Liver (tissue), 3 donors: ENCODE measurements at regions not wholly inside any gene's neighbourhood (a gene's known extent, or its start where the extent isn't known, plus 50 kb on each side); places are given as distances from the start of the nearest gene placed in this dataset.

ENCODE experiments used
- ATF3 ChIP-seq: IDR thresholded peaks from 2 replicates; pipeline ENCODE4 v1.6.1; 2016; ENCODE audit warnings: antibody characterized with exemption
- CTCF ChIP-seq: fragments of 150-350 bp; IDR thresholded peaks from 2 replicates; pipeline ENCODE4 v1.5.1; 2017; ENCODE audit warnings: improper control_type of control experiment, low read depth, low read length; ENCODE audit not compliant: missing input control
- FOXA1 ChIP-seq: IDR thresholded peaks from 2 replicates; pipeline ENCODE4 v1.6.1; 2016; ENCODE audit warnings: antibody characterized with exemption
- HNF4G ChIP-seq: IDR thresholded peaks from 2 replicates; pipeline ENCODE4 v1.6.1; 2016; ENCODE audit warnings: antibody characterized with exemption
- MAX ChIP-seq: IDR thresholded peaks from 2 replicates; pipeline ENCODE4 v1.6.1; 2016; ENCODE audit warnings: antibody characterized with exemption
- RXRA ChIP-seq, 2 donors: IDR thresholded peaks; 2 replicates each; pipeline ENCODE4 v1.6.1; 2017 to 2018; ENCODE audit warnings: antibody characterized with exemption in 2 of 2, mild to moderate bottlenecking in 1 of 2
- SP1 ChIP-seq: IDR thresholded peaks from 2 replicates; pipeline ENCODE4 v1.6.1; 2018; ENCODE audit warnings: antibody characterized with exemption, mild to moderate bottlenecking
- TF ChIP-seq, protein P1 (sequence below): IDR thresholded peaks from 2 replicates; pipeline ENCODE4 v1.6.1; 2016; ENCODE audit warnings: antibody characterized with exemption
- donor health status: healthy.
- donor health status: healthy.

DNA sequence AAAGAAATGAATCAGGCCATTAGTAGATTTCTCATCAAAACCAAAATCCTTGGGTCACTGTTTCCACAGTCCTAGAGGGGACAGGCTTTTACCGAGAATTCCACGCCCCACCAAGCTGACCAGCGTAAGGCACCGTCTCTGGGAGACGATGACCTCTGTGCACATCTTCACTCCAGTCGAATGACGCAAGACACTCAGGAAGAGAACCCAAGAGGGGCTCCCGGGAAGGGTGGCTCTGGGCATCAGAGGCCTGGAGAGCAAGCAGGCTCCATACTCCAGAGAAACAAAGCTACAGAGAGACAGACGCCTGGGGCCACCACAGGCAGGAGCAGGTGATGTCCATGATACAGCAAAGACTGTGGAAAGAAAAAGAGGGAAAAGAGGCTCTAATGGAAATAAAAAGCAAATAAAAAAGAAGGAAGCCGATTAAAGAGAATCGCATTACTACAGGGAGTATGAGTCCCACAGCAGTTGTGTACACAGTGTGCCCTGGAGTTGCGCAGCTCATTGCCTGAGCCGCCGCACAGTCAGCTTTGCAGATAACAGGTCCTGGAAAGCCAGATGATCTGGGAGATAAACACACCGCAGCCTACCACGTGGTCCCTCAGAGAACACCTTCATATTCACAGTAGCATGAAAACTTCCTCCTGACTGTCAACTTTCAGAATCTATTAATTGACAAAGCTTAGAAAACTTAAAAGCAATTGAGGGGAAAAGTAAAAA is 572.7 kb upstream of the SALL3 start:
- no peak for TF ChIP-seq CTCF
- no peak for TF ChIP-seq HNF4G
- TF ChIP-seq RXRA (IDR thresholded peaks at IDR 0.05): no peak
- no peak for TF ChIP-seq MAX
- TF ChIP-seq, protein P1, sequence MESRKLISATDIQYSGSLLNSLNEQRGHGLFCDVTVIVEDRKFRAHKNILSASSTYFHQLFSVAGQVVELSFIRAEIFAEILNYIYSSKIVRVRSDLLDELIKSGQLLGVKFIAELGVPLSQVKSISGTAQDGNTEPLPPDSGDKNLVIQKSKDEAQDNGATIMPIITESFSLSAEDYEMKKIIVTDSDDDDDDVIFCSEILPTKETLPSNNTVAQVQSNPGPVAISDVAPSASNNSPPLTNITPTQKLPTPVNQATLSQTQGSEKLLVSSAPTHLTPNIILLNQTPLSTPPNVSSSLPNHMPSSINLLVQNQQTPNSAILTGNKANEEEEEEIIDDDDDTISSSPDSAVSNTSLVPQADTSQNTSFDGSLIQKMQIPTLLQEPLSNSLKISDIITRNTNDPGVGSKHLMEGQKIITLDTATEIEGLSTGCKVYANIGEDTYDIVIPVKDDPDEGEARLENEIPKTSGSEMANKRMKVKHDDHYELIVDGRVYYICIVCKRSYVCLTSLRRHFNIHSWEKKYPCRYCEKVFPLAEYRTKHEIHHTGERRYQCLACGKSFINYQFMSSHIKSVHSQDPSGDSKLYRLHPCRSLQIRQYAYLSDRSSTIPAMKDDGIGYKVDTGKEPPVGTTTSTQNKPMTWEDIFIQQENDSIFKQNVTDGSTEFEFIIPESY: no peak
- TF ChIP-seq ATF3: no peak
- TF ChIP-seq FOXA1: no peak
- TF ChIP-seq SP1: no peak
